ENCODE measurements at regions not wholly inside any gene's neighbourhood (a gene's known extent, or its start where the extent isn't known, plus 50 kb on each side); places are given as distances from the start of the nearest gene placed in this dataset.

GRCh38 chrX:42585842-42586621 is 191.9 kb downstream of the PPP1R2C start:
- whole genome bisulfite sequencing, 2 donors, result 61 to 63% methylated on average over 2 of the region's 2 CpGs
- TF ChIP-seq, protein P1, sequence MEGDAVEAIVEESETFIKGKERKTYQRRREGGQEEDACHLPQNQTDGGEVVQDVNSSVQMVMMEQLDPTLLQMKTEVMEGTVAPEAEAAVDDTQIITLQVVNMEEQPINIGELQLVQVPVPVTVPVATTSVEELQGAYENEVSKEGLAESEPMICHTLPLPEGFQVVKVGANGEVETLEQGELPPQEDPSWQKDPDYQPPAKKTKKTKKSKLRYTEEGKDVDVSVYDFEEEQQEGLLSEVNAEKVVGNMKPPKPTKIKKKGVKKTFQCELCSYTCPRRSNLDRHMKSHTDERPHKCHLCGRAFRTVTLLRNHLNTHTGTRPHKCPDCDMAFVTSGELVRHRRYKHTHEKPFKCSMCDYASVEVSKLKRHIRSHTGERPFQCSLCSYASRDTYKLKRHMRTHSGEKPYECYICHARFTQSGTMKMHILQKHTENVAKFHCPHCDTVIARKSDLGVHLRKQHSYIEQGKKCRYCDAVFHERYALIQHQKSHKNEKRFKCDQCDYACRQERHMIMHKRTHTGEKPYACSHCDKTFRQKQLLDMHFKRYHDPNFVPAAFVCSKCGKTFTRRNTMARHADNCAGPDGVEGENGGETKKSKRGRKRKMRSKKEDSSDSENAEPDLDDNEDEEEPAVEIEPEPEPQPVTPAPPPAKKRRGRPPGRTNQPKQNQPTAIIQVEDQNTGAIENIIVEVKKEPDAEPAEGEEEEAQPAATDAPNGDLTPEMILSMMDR (IDR thresholded peaks at IDR 0.05; ENCODE audit: control extremely low read depth, extremely low read depth), result no peak
- Histone ChIP-seq H3K27me3 (ENCODE audit: control insufficient read depth in 3 of 3, insufficient read depth in 3 of 3, low read length in 2 of 3) (peaks cover 0 to 8% (median 2%) of the 10 kb centered on the region in 3 donors), H3K36me3 (ENCODE audit: control insufficient read depth in 4 of 4, insufficient read depth in 4 of 4, low read length in 4 of 4) (no peaks in the 10 kb centered on the region), H3K9me3 (ENCODE audit: control insufficient read depth in 4 of 4, insufficient read depth in 3 of 4, low read length in 3 of 4) (no peaks in the 10 kb centered on the region), H3K4me1 (ENCODE audit: control insufficient read depth in 5 of 5, insufficient read depth in 5 of 5, low read length in 5 of 5) (no peaks in the 10 kb centered on the region), H3K9ac (ENCODE audit: insufficient read depth in 1 of 2, low read length in 2 of 2) (no peak overlapping the region), H3K4me3 (no peak overlapping the region), H3K27ac (ENCODE audit: low read depth in 1 of 2, low read length in 1 of 2) (no peak overlapping the region)
- DNase-seq (no peak), ATAC-seq (ENCODE audit: insufficient read depth, low FRiP score) (no peak)

- DNase-seq, result peak in 1 of 3 donors; percentile 4
- Histone ChIP-seq H3K9ac (ENCODE audit: insufficient read depth in 1 of 2, low read length in 2 of 2) (no peak overlapping the region), H3K27ac (ENCODE audit: low read depth in 1 of 2, low read length in 1 of 2) (no peak overlapping the region), H3K9me3 (ENCODE audit: control insufficient read depth in 4 of 4, insufficient read depth in 3 of 4, low read length in 3 of 4) (peaks cover 0 to 2% (median 0%) of the 10 kb centered on the region in 4 donors), H3K36me3 (ENCODE audit: control insufficient read depth in 4 of 4, insufficient read depth in 4 of 4, low read length in 4 of 4) (no peaks in the 10 kb centered on the region), H3K27me3 (ENCODE audit: control insufficient read depth in 3 of 3, insufficient read depth in 3 of 3, low read length in 2 of 3) (peaks cover 0 to 6% (median 2%) of the 10 kb centered on the region in 3 donors), H3K4me1 (ENCODE audit: control insufficient read depth in 5 of 5, insufficient read depth in 5 of 5, low read length in 5 of 5) (no peaks in the 10 kb centered on the region), H3K4me3 (no peak overlapping the region)
- TF ChIP-seq, protein P1 (IDR thresholded peaks at IDR 0.05; ENCODE audit: control extremely low read depth, extremely low read depth), result no peak
- 75 to 82% methylated on average over 3 of the region's 3 CpGs for WGBS, 2 donors
- ATAC-seq (ENCODE audit: insufficient read depth, low FRiP score), result no peak
Measured at GRCh38 chrX:42577936-42578470, 200.0 kb downstream of the PPP1R2C start.

DNA sequence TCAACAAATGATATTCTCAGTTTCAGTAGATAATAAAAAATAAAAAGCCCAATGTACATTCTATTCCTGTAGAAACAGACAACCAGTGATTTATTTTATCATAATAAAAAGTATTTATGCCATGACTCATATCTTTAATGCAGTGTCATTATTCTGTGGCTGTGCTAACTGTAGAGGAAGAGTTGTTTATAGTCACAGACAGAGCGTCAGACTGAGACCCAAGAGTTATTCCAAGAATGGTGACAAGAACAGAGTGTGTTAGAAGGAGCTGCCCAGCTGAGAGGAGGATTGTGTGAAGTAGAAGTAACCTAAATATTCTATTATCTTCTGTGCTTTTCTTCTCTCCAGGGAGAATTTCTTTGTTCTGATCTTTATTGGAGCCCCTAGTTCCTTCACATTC is 210.7 kb downstream of the PPP1R2C start:
- DNase-seq (no peak), ATAC-seq (ENCODE audit: insufficient read depth, low FRiP score) (no peak)
- no peaks in the 10 kb centered on the region for H3K36me3 ChIP-seq (ENCODE audit: control insufficient read depth in 4 of 4, insufficient read depth in 4 of 4, low read length in 4 of 4)
- H3K4me3 ChIP-seq, result no peak overlapping the region
- no peaks in the 10 kb centered on the region for H3K4me1 ChIP-seq (ENCODE audit: control insufficient read depth in 5 of 5, insufficient read depth in 5 of 5, low read length in 5 of 5)
- no peak overlapping the region for H3K27ac ChIP-seq (ENCODE audit: low read depth in 1 of 2, low read length in 1 of 2)
- H3K9me3 ChIP-seq (ENCODE audit: control insufficient read depth in 4 of 4, insufficient read depth in 3 of 4, low read length in 3 of 4), result no peaks in the 10 kb centered on the region
- peaks cover 0 to 11% (median 2%) of the 10 kb centered on the region in 3 donors for H3K27me3 ChIP-seq (ENCODE audit: control insufficient read depth in 3 of 3, insufficient read depth in 3 of 3, low read length in 2 of 3)
- H3K9ac ChIP-seq (ENCODE audit: insufficient read depth in 1 of 2, low read length in 2 of 2), result no peak overlapping the region
- 37 to 57% methylated on average over 1 of the region's 1 CpG for WGBS, 2 donors
- TF ChIP-seq, protein P1 (IDR thresholded peaks at IDR 0.05; ENCODE audit: control extremely low read depth, extremely low read depth), result no peak

Data from lung (tissue), 11 donors.